ENCODE measurements at regions not wholly inside any gene's neighbourhood (a gene's known extent, or its start where the extent isn't known, plus 50 kb on each side); places are given as distances from the start of the nearest gene placed in this dataset.

GRCh38 chr11:28525636-28526405, 417.6 kb downstream of the METTL15 start:
- TF ChIP-seq Cebpa-rat (IDR thresholded peaks at IDR 0.05): no peak
- Histone ChIP-seq H3K4me1 (no peaks in the 10 kb centered on the region), H3K4me3 (no peak overlapping the region), H3K27me3 (no peaks in the 10 kb centered on the region), H3K27ac (no peak overlapping the region), H3K9ac (no peak overlapping the region), H3K9me3 (peaks cover 21% of the 10 kb centered on the region), H3K36me3 (no peaks in the 10 kb centered on the region), H4K20me1 (no peaks in the 10 kb centered on the region), H3K4me2 (no peak overlapping the region)

GRCh38 chr11:28524098-28524497, 415.9 kb downstream of the METTL15 start:
- Histone ChIP-seq H3K27ac (no peak overlapping the region), H3K9ac (no peak overlapping the region), H3K9me3 (peaks cover 21% of the 10 kb centered on the region), H3K36me3 (no peaks in the 10 kb centered on the region), H3K27me3 (no peaks in the 10 kb centered on the region), H3K4me2 (no peak overlapping the region), H3K4me3 (no peak overlapping the region), H4K20me1 (no peaks in the 10 kb centered on the region), H3K4me1 (no peaks in the 10 kb centered on the region)
- no peak for TF ChIP-seq Cebpa-rat (IDR thresholded peaks at IDR 0.05)

- Histone ChIP-seq H3K4me2 (no peak overlapping the region), H4K20me1 (no peaks in the 10 kb centered on the region), H3K27ac (no peak overlapping the region), H3K36me3 (no peaks in the 10 kb centered on the region), H3K4me1 (no peaks in the 10 kb centered on the region), H3K9me3 (peaks cover 9% of the 10 kb centered on the region), H3K27me3 (no peaks in the 10 kb centered on the region), H3K9ac (no peak overlapping the region), H3K4me3 (no peak overlapping the region)
- no peak for TF ChIP-seq Cebpa-rat (IDR thresholded peaks at IDR 0.05)
These were observed 412.9 kb downstream of the METTL15 start for GRCh38 chr11:28521075-28521474.

GRCh38 chr11:28520291-28520690, 412.1 kb downstream of the METTL15 start:
- H3K4me1 ChIP-seq: no peaks in the 10 kb centered on the region
- H3K4me2 ChIP-seq: no peak overlapping the region
- no peaks in the 10 kb centered on the region for H3K36me3 ChIP-seq
- peaks cover 1% of the 10 kb centered on the region for H3K9me3 ChIP-seq
- no peak overlapping the region for H3K4me3 ChIP-seq
- H4K20me1 ChIP-seq: no peaks in the 10 kb centered on the region
- TF ChIP-seq Cebpa-rat (IDR thresholded peaks at IDR 0.05): no peak
- H3K27ac ChIP-seq: no peak overlapping the region
- H3K9ac ChIP-seq: no peak overlapping the region
- no peaks in the 10 kb centered on the region for H3K27me3 ChIP-seq

GRCh38 chr11:28518825-28519224, 410.6 kb downstream of the METTL15 start:
- Histone ChIP-seq H3K36me3 (no peaks in the 10 kb centered on the region), H3K4me1 (no peaks in the 10 kb centered on the region)
- no peak for TF ChIP-seq Cebpa-rat (IDR thresholded peaks at IDR 0.05)

GRCh38 chr11:28517621-28518020, 409.4 kb downstream of the METTL15 start:
- no peaks in the 10 kb centered on the region for H4K20me1 ChIP-seq
- no peak for TF ChIP-seq Cebpa-rat (IDR thresholded peaks at IDR 0.05)
- no peaks in the 10 kb centered on the region for H3K36me3 ChIP-seq

More at GRCh38 chr11:28518825-28519224, 410.6 kb downstream of the METTL15 start:
- no peaks in the 10 kb centered on the region for H3K9me3 ChIP-seq
- no peaks in the 10 kb centered on the region for H3K27me3 ChIP-seq
- H4K20me1 ChIP-seq: no peaks in the 10 kb centered on the region
- no peak overlapping the region for H3K4me2 ChIP-seq
- no peak overlapping the region for H3K27ac ChIP-seq
- H3K4me3 ChIP-seq: no peak overlapping the region
- no peak overlapping the region for H3K9ac ChIP-seq

GRCh38 chr11:28514391-28514790, 406.2 kb downstream of the METTL15 start:
- no peaks in the 10 kb centered on the region for H3K36me3 ChIP-seq
- peaks cover 14% of the 10 kb centered on the region for H3K9me3 ChIP-seq
- no peak overlapping the region for H3K4me2 ChIP-seq
- H3K9ac ChIP-seq: no peak overlapping the region
- H3K4me1 ChIP-seq: no peaks in the 10 kb centered on the region
- no peaks in the 10 kb centered on the region for H3K27me3 ChIP-seq
- H4K20me1 ChIP-seq: no peaks in the 10 kb centered on the region
- no peak for TF ChIP-seq Cebpa-rat (IDR thresholded peaks at IDR 0.05)
- H3K27ac ChIP-seq: no peak overlapping the region
- no peak overlapping the region for H3K4me3 ChIP-seq

More at GRCh38 chr11:28517621-28518020, 409.4 kb downstream of the METTL15 start:
- Histone ChIP-seq H3K27ac (no peak overlapping the region), H3K4me2 (no peak overlapping the region), H3K9ac (no peak overlapping the region), H3K4me3 (no peak overlapping the region), H3K9me3 (peaks cover 8% of the 10 kb centered on the region), H3K4me1 (no peaks in the 10 kb centered on the region), H3K27me3 (no peaks in the 10 kb centered on the region)

- peaks cover 14% of the 10 kb centered on the region for H3K9me3 ChIP-seq
- H3K27ac ChIP-seq: no peak overlapping the region
- H3K9ac ChIP-seq: no peak overlapping the region
- no peaks in the 10 kb centered on the region for H3K36me3 ChIP-seq
- H4K20me1 ChIP-seq: no peaks in the 10 kb centered on the region
- no peak overlapping the region for H3K4me3 ChIP-seq
- no peaks in the 10 kb centered on the region for H3K4me1 ChIP-seq
- no peak for TF ChIP-seq Cebpa-rat (IDR thresholded peaks at IDR 0.05)
- H3K4me2 ChIP-seq: no peak overlapping the region
- no peaks in the 10 kb centered on the region for H3K27me3 ChIP-seq
These were observed 404.1 kb downstream of the METTL15 start for GRCh38 chr11:28512143-28512756.

- no peak overlapping the region for H3K4me2 ChIP-seq
- H3K27ac ChIP-seq: no peak overlapping the region
- no peaks in the 10 kb centered on the region for H4K20me1 ChIP-seq
- H3K27me3 ChIP-seq: no peaks in the 10 kb centered on the region
- H3K9me3 ChIP-seq: no peaks in the 10 kb centered on the region
- H3K9ac ChIP-seq: no peak overlapping the region
- H3K36me3 ChIP-seq: no peaks in the 10 kb centered on the region
- H3K4me3 ChIP-seq: no peak overlapping the region
- H3K4me1 ChIP-seq: no peaks in the 10 kb centered on the region
- TF ChIP-seq Cebpa-rat (IDR thresholded peaks at IDR 0.05): no peak
These were observed 397.0 kb downstream of the METTL15 start for GRCh38 chr11:28505232-28505631.

GRCh38 chr11:28504555-28505110, 396.4 kb downstream of the METTL15 start:
- no peaks in the 10 kb centered on the region for H3K4me1 ChIP-seq
- H3K4me3 ChIP-seq: no peak overlapping the region
- no peak overlapping the region for H3K27ac ChIP-seq
- no peak overlapping the region for H3K9ac ChIP-seq
- no peaks in the 10 kb centered on the region for H4K20me1 ChIP-seq
- TF ChIP-seq Cebpa-rat (IDR thresholded peaks at IDR 0.05): no peak
- H3K36me3 ChIP-seq: no peaks in the 10 kb centered on the region
- H3K4me2 ChIP-seq: no peak overlapping the region
- no peaks in the 10 kb centered on the region for H3K9me3 ChIP-seq
- no peaks in the 10 kb centered on the region for H3K27me3 ChIP-seq
